SJCRH30 (cell line): ENCODE measurements at regions not wholly inside any gene's neighbourhood (a gene's known extent, or its start where the extent isn't known, plus 50 kb on each side); places are given as distances from the start of the nearest gene placed in this dataset.
A peak's percentile ranks its signal among the peaks of the same experiment; 100 is the strongest.

Experiments used
- DNase-seq, 2 experiments: peaks; one replicate each; pipeline ENCODE4 v3.0.0-alpha.2; 2015 to 2020
- H3K27ac ChIP-seq: fragments of 250-450 bp; sonication (Bioruptor Pico); 2 replicates; pipeline ENCODE4 v1.5.1; 2020; ENCODE audit warnings: mild to moderate bottlenecking, moderate library complexity
- H3K27me3 ChIP-seq: fragments of 250-450 bp; sonication (Bioruptor Pico); 2 replicates; pipeline ENCODE4 v1.5.1; 2020; ENCODE audit warnings: mild to moderate bottlenecking, moderate library complexity
- H3K36me3 ChIP-seq: fragments of 250-450 bp; sonication (Bioruptor Pico); 2 replicates; pipeline ENCODE4 v1.5.1; 2020; ENCODE audit warnings: mild to moderate bottlenecking, moderate library complexity
- H3K4me1 ChIP-seq: fragments of 250-450 bp; sonication (Bioruptor Pico); 2 replicates; pipeline ENCODE4 v1.5.1; 2020; ENCODE audit warnings: mild to moderate bottlenecking, moderate library complexity
- H3K4me3 ChIP-seq: fragments of 250-450 bp; sonication (Bioruptor Pico); 2 replicates; pipeline ENCODE4 v1.5.1; 2020; ENCODE audit warnings: mild to moderate bottlenecking, moderate library complexity
- H3K9me3 ChIP-seq: fragments of 250-450 bp; sonication (Bioruptor Pico); replicated peaks from 2 replicates; pipeline ENCODE4 v1.5.1; 2020; ENCODE audit warnings: mild to moderate bottlenecking, moderate library complexity

DNA sequence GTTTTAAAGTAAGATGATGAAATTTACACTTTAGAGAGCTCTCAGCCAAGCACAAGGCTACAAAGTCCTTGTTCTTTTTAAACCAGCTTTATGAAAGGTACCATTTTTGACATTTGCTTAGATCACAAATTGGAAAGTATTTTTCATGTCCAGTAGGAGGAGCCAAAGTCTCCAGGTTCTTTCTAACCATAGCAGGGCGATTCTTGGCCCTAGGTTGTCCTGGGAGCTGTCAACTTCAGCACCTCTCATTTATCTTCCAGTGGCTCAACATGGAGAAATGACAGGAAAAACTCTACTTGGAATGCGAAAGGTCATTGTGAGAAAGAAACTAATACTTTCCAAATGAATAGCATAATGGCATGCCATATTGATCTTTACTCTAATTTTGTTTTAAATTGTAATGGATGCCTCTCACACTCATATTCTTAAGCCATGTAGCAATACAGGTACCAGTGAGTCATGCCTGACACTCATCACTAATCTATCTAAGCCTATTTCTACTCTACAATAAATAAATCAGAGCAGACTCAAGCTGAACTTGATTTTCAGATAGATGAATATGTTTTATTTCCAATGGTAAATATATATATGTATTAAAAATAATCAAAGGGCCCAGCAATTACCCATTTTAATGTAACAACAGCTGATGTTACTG is 919.1 kb upstream of the EEF2KMT start:
- H3K4me3 ChIP-seq = no peak overlapping the region
- no peak overlapping the region for H3K27ac ChIP-seq
- no peaks in the 10 kb centered on the region for H3K36me3 ChIP-seq
- H3K9me3 ChIP-seq = no peaks in the 10 kb centered on the region
- no peaks in the 10 kb centered on the region for H3K4me1 ChIP-seq
- H3K27me3 ChIP-seq = no peaks in the 10 kb centered on the region
- peak; percentile 20 to 42 for DNase-seq

DNA sequence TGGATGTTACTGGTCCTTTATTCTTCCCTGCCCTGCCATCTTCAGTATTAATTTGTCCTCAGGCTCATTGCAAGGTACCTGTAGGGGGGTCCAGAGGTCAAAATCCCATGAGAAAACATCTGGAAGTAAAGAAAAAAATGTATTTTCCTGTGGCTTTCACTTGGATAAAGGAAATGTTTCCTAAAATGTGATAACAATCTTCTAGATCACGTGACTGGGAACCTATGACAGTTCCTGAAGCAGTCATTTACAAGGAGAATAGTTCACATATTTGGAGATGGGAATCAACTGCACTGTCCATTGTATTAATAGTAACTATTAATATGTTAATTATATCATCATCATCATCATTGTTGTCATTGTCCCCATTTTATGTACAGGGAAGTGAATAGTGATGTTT is 915.1 kb upstream of the EEF2KMT start:
- H3K9me3 ChIP-seq = no peaks in the 10 kb centered on the region
- DNase-seq = no peak
- no peaks in the 10 kb centered on the region for H3K27me3 ChIP-seq
- no peak overlapping the region for H3K4me3 ChIP-seq
- no peak overlapping the region for H3K27ac ChIP-seq
- H3K4me1 ChIP-seq = no peaks in the 10 kb centered on the region
- H3K36me3 ChIP-seq = no peaks in the 10 kb centered on the region

DNA sequence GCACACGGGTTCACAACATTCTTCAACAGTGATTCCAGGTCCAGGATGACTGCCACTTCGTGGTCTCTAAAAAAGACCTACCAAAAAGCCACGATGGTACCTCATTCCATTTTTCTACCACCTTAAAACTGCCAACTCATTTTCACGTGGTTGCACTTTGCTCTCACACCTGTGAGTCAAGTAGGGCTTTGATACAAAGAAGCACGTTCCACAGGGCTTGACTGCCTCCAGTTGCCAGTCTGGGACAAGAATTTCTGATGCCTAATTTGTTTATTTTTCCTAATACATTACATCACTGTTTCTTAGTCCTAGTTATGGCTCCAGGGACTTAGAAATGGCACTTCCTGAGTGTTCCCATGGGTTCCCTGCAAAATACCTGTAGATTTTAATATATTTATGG is 911.6 kb upstream of the EEF2KMT start:
- Histone ChIP-seq H3K9me3 (no peaks in the 10 kb centered on the region), H3K27me3 (no peaks in the 10 kb centered on the region), H3K4me3 (no peak overlapping the region), H3K36me3 (no peaks in the 10 kb centered on the region), H3K27ac (no peak overlapping the region), H3K4me1 (no peaks in the 10 kb centered on the region)
- no peak for DNase-seq

DNA sequence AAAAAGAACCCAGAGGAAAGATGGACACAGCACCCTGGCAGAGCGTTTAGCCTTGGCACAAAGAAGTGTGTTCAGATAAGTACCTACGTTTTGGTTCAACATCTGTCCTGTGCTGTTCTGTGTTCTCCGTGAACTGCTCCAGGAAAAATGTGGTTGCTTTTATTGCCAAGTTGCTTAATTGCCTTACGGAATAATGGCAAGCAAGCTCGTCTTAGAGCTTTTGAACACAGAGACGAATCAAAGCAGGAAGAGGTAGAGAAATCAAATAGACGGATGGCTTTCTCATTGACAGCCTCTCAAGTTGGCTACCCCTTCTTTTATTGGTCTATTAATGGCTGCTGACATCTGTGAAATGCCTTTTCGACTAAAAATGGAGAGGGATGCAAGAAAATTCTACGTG is 911.1 kb upstream of the EEF2KMT start:
- H3K4me1 ChIP-seq = no peaks in the 10 kb centered on the region
- H3K9me3 ChIP-seq = no peaks in the 10 kb centered on the region
- H3K36me3 ChIP-seq = no peaks in the 10 kb centered on the region
- H3K4me3 ChIP-seq = no peak overlapping the region
- H3K27ac ChIP-seq = no peak overlapping the region
- H3K27me3 ChIP-seq = no peaks in the 10 kb centered on the region
- DNase-seq = no peak

DNA sequence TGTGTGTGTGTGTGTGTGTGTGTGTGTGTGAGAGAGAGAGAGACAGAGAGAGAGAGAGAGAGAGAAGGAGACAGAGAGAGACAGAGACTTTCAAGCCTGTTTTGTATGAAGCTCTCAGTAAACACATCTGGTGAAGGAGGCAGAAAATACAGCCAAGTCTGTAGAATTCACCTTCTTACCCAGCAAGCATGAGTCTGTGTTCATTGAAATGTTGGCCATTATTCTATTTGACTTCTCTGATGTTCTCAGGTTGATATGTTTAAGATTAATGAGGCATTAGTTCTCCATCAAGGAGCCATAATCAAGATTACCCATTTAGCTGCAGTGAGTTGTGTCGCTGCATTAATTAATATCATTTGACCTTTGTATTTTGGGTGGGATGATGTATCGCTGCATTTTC is 895.8 kb upstream of the EEF2KMT start:
- DNase-seq = no peak
- H3K4me1 ChIP-seq = no peaks in the 10 kb centered on the region
- no peaks in the 10 kb centered on the region for H3K36me3 ChIP-seq
- no peak overlapping the region for H3K27ac ChIP-seq
- no peaks in the 10 kb centered on the region for H3K27me3 ChIP-seq
- no peak overlapping the region for H3K4me3 ChIP-seq
- H3K9me3 ChIP-seq = no peaks in the 10 kb centered on the region

DNA sequence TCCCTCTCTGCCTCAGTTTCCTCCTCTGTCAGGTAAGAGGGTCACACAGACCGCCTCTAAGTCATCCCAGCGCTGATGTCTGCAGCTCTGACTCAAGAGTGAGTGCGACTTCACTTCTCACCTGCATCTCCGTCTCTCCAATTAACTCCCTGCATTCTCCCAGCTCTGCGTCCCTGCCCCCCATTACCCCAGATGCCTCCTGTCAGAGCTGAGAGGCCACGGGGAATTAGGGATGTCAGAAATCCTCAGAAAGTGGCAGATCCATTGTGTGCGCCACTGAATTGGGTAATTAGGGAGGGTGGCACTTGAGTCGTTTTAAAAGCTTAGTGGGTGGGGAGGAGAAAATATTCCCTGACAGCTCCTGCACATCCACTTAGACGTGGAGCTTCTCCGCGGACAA is 885.4 kb upstream of the EEF2KMT start:
- Histone ChIP-seq H3K4me3 (no peak overlapping the region), H3K27me3 (no peaks in the 10 kb centered on the region), H3K27ac (no peak overlapping the region), H3K36me3 (no peaks in the 10 kb centered on the region), H3K9me3 (no peaks in the 10 kb centered on the region), H3K4me1 (no peaks in the 10 kb centered on the region)
- no peak for DNase-seq

DNA sequence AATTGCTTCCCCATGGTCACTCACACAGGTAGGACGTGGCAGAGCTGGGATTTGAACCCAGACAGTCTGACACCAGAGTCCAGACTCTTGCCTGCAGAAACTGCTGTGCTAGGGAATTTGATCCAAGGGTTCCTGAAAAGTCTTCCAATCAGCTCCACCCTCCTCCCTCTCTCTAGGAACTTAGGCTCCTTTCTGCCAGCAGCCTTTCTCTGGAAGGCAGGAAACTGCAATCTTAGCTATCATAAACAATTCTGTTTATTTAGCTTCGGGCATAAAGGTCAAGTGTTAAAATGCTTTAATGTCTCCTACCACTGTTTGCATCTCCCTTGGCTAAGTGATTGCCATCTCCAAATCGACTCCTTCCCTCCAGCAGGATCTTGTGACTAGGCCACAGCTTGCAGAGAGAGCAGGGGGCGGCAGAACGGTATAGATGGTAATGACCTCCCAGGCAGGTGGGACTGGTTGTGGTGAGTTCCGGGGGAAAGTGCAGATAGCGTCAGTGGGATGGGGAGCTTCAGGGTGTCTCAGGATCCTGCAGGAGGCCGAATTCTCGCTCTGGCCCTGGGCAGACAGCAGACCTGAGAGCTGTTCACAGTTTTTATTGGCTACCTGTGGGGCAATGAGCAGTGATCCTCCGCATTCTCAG is 882.4 kb upstream of the EEF2KMT start:
- Histone ChIP-seq H3K9me3 (no peaks in the 10 kb centered on the region), H3K4me1 (no peaks in the 10 kb centered on the region)
- DNase-seq = no peak

DNA sequence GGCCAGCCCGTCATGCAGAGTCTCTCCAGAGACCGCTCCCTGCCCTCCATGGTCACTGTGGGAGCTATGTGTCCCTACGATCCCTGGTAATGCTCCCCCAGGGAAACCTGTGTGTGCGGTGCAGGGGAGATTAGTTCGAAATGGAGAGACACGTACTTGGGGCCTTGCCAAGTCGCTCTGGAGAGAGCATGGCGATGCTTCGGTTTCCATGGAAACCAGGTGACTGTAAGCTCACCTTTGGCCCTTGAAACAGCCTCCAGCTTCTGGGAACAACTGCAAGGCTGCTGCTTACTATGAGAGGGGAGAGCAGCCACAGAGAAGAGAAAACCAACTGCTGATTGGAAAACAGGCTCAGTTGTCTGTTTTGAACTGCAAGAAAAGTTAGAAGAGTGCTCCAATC is 879.7 kb upstream of the EEF2KMT start:
- H3K27ac ChIP-seq = no peak overlapping the region
- H3K27me3 ChIP-seq = no peaks in the 10 kb centered on the region
- no peaks in the 10 kb centered on the region for H3K9me3 ChIP-seq
- H3K36me3 ChIP-seq = no peaks in the 10 kb centered on the region
- H3K4me3 ChIP-seq = no peak overlapping the region
- no peak for DNase-seq
- no peaks in the 10 kb centered on the region for H3K4me1 ChIP-seq

More for the DNA sequence above, 882.4 kb upstream of the EEF2KMT start:
- Histone ChIP-seq H3K27me3 (no peaks in the 10 kb centered on the region), H3K27ac (no peak overlapping the region), H3K4me3 (no peak overlapping the region), H3K36me3 (no peaks in the 10 kb centered on the region)

DNA sequence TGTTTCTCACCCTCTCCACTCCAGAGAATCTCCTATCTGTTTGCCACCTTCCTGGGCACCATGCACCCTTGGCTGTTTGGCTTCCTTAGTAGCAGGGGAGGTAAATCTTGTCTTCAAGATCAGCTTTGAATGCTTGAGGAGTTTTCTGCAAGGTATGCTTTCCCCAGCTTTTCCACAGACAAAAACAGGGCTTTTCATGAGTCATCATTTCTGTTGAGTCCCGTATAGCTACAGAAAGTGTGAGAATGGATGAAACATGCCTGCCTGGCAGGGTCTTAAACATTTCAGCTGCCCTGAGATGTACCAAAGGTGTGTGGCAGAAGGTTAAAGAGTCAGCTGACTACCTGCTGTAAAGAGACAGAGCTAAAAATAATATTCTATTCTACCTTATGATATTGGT is 875.2 kb upstream of the EEF2KMT start:
- Histone ChIP-seq H3K36me3 (no peaks in the 10 kb centered on the region), H3K4me3 (no peak overlapping the region), H3K9me3 (no peaks in the 10 kb centered on the region), H3K27ac (no peak overlapping the region), H3K4me1 (no peaks in the 10 kb centered on the region), H3K27me3 (no peaks in the 10 kb centered on the region)
- DNase-seq = no peak

DNA sequence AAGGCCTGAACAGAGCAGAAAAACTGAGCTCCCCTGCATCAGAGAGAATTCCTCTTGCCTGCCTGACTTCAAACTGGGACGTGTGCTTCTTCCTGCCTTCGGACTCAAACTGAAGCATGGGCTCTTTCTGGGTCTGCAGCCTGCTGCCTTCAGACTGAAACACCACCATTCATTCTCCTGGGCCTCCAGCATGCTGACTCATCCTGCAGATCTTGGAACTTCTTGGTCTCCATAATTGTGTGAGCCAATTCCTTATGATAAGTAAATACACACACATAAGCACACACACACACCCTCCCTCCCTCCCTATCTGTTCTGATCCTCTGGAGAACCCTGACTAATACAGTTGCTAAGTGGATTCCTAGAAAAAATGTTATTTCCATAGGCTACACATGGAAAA is 874.3 kb upstream of the EEF2KMT start:
- Histone ChIP-seq H3K36me3 (no peaks in the 10 kb centered on the region), H3K4me1 (no peaks in the 10 kb centered on the region), H3K4me3 (no peak overlapping the region), H3K27ac (no peak overlapping the region), H3K9me3 (no peaks in the 10 kb centered on the region), H3K27me3 (no peaks in the 10 kb centered on the region)
- no peak for DNase-seq

DNA sequence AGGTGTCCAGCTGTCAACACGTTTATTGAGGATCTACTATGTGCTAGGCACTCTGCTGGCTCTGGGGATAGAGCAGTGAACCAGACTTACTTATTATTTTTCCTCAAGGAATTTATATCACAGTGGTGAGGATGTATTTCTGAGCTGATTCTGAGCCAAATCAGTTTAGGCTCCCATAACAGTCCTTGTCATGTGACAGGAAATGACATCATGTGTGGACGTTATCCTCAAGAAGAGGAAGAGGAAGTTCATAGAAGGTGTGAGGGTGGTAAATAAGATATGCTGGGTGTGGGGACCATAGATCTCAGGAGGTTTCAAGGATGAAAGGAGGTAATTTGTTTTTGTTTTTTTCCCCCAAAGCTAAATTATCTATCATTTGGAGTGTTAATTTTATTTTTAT is 873.5 kb upstream of the EEF2KMT start:
- Histone ChIP-seq H3K27ac (no peak overlapping the region), H3K36me3 (no peaks in the 10 kb centered on the region), H3K4me3 (no peak overlapping the region), H3K27me3 (no peaks in the 10 kb centered on the region), H3K4me1 (no peaks in the 10 kb centered on the region), H3K9me3 (no peaks in the 10 kb centered on the region)
- DNase-seq = no peak

DNA sequence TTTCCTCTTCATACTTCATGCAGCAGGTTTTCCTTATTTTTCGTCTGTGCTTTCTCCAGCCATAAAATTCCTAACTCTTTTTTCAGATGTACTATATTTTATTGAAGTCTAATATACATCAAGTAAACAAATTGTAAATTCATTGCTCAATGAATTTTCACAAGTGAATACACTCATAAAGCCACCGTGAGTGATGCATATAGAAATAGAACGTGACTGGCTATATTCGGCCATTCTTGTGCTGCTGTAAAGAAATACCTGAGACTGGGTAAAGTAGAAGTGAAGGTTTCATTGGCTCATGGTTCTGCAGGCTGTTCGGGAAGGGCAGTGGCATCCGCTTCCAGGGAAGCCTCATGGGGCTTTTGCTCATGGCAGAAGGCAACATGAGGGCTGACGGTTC is 868.4 kb upstream of the EEF2KMT start:
- Histone ChIP-seq H3K27ac (no peak overlapping the region), H3K36me3 (no peaks in the 10 kb centered on the region), H3K4me3 (no peak overlapping the region), H3K9me3 (no peaks in the 10 kb centered on the region), H3K4me1 (no peaks in the 10 kb centered on the region), H3K27me3 (no peaks in the 10 kb centered on the region)
- DNase-seq = no peak

DNA sequence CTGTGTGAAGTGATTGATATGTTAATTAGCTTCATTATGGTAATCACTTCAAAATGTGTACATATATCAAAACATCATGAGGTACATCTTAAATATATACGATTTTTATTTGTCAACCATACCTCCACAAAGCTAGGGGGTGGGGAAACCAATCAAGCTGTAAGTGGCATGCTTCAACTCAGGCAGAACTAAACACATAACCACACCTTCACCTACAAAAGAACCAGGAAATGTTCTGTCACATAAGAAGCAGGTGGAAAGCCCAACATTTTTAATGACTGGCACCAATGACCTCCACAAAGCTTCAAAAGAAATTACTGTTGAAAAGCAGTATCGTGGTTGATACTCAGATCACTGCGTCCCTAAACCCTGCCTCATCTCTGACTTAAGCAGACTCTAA is 867.7 kb upstream of the EEF2KMT start:
- Histone ChIP-seq H3K36me3 (no peaks in the 10 kb centered on the region), H3K9me3 (no peaks in the 10 kb centered on the region), H3K4me3 (no peak overlapping the region), H3K4me1 (no peaks in the 10 kb centered on the region), H3K27ac (no peak overlapping the region), H3K27me3 (no peaks in the 10 kb centered on the region)
- DNase-seq = no peak

DNA sequence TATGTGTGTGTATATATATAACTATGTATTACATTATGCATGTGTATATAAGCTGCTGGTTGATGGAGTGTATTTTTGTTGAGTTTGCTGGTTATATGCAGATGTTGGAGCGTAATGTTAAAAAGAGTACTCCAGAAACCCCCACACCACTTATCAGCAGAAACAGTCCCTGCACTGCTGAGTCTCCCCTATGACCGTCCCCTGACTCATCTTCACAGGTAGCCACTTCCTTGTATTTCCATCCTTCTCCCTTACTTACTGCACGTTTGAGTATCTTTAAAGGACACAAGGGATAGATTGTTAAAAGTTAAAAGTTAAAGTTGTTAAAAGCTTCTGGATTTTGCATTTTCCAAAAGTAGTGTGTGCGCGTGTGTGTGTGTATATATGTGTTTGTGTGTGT is 853.9 kb upstream of the EEF2KMT start:
- H3K4me3 ChIP-seq = no peak overlapping the region
- H3K27ac ChIP-seq = no peak overlapping the region
- no peaks in the 10 kb centered on the region for H3K36me3 ChIP-seq
- no peak for DNase-seq
- no peaks in the 10 kb centered on the region for H3K9me3 ChIP-seq
- no peaks in the 10 kb centered on the region for H3K27me3 ChIP-seq
- no peaks in the 10 kb centered on the region for H3K4me1 ChIP-seq

DNA sequence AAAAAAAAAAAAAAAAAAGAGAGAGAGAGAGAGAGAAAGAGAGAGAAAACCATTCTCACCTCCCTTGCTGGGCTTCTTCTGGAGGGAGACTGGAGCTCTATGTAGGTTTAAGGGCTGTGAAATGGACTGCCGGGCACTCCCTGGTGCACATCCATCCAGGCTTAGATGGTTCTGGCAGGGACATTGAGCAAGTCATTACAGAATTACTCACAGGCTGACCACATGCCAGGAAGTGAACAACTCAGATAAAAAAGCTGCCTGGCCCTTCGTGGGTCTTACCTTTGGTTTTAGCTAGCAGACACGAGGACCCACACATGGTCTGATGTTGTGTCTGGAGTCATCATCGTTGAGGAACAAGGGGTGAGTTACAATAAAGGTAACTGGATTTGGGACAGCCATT is 847.4 kb upstream of the EEF2KMT start:
- DNase-seq = no peak
- Histone ChIP-seq H3K36me3 (no peaks in the 10 kb centered on the region), H3K4me3 (no peak overlapping the region), H3K27me3 (no peaks in the 10 kb centered on the region), H3K4me1 (no peaks in the 10 kb centered on the region), H3K9me3 (no peaks in the 10 kb centered on the region), H3K27ac (no peak overlapping the region)

DNA sequence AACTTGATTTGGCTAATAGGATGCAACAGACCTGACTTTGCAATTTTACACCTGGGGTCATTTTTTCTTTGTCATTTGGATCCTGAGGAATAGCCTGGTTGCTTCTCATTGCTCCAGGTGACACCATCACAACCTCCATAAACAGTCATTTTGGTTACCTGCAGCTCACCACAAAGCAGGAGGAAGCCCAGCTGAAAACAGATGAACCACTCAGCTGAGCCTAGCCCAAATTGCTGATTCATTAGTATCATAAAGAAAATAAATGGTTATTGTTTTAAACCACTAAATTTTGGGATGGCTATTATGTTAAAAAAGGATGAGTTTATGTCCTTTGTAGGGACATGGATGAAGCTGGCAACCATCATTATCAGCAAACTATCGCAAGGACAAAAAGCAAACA is 841.0 kb upstream of the EEF2KMT start:
- no peak for DNase-seq
- Histone ChIP-seq H3K4me3 (no peak overlapping the region), H3K36me3 (no peaks in the 10 kb centered on the region), H3K9me3 (no peaks in the 10 kb centered on the region), H3K4me1 (no peaks in the 10 kb centered on the region), H3K27ac (no peak overlapping the region), H3K27me3 (no peaks in the 10 kb centered on the region)
